CD14-positive monocyte (primary cell): ENCODE measurements at regions not wholly inside any gene's neighbourhood (a gene's known extent, or its start where the extent isn't known, plus 50 kb on each side); places are given as distances from the start of the nearest gene placed in this dataset.

ENCODE experiments used
- DNase-seq, 3 donors: peaks; one replicate each; pipeline ENCODE4 v3.0.0-alpha.2; 2011 to 2022
- H2AFZ ChIP-seq: 2 replicates; pipeline ENCODE4 v1.6.0; 2012; ENCODE audit warnings: mild to moderate bottlenecking, low read depth, low read length, inconsistent platforms; ENCODE audit not compliant: insufficient read depth, poor library complexity, severe bottlenecking
- H3K27ac ChIP-seq, 2 donors: 1 replicate in 1 of 2; 2 replicates in 1 of 2; pipeline ENCODE4 v1.5.1; 2012 to 2013; ENCODE audit warnings: low read length in 2 of 2, control low read depth in 1 of 2, inconsistent platforms in 1 of 2, low read depth in 1 of 2, mild to moderate bottlenecking in 1 of 2
- H3K27me3 ChIP-seq, 2 donors: one replicate each; pipeline versions ENCODE4 v1.6.0 to v1.6.1; 2011 to 2013; ENCODE audit warnings: low read length in 2 of 2; ENCODE audit not compliant: control insufficient read depth in 2 of 2, insufficient read depth in 2 of 2
- H3K36me3 ChIP-seq, 2 donors: replicated peaks in 1 of 2; 1 replicate in 1 of 2; 2 replicates in 1 of 2; pipeline versions ENCODE4 v1.5.1 to v1.6.1; 2012 to 2013; ENCODE audit warnings: low read length in 2 of 2, control low read depth in 1 of 2, inconsistent platforms in 1 of 2, mild to moderate bottlenecking in 1 of 2; ENCODE audit not compliant: insufficient read depth in 2 of 2, control insufficient read depth in 1 of 2
- H3K4me1 ChIP-seq, 2 donors: 1 replicate in 1 of 2; 2 replicates in 1 of 2; pipeline versions ENCODE4 v1.5.1 to v1.6.1; 2012 to 2013; ENCODE audit warnings: low read length in 2 of 2, control low read depth in 1 of 2, inconsistent platforms in 1 of 2, mild to moderate bottlenecking in 1 of 2, moderate library complexity in 1 of 2; ENCODE audit not compliant: insufficient read depth in 2 of 2, control insufficient read depth in 1 of 2
- H3K4me2 ChIP-seq: replicated peaks from 2 replicates; pipeline ENCODE3; 2012; ENCODE audit warnings: low read length, moderate library complexity, mild to moderate bottlenecking; ENCODE audit not compliant: poor library complexity, severe bottlenecking; ENCODE audit errors: extremely low read depth
- H3K4me3 ChIP-seq, 3 experiments: fragments of 200-600 bp in 1 of 3; sonication (generic) in 1 of 3; replicated peaks in 1 of 3; 1 replicate in 2 of 3; 2 replicates in 1 of 3; pipeline ENCODE4 v1.5.1; 2011 to 2013; ENCODE audit warnings: low read length in 3 of 3, mild to moderate bottlenecking in 3 of 3, control low read depth in 2 of 3, low read depth in 2 of 3, inconsistent platforms in 1 of 3, moderate library complexity in 1 of 3
- H3K79me2 ChIP-seq: 2 replicates; pipeline ENCODE4 v1.6.0; 2012; ENCODE audit warnings: mild to moderate bottlenecking, control low read depth, inconsistent platforms, low read length, moderate library complexity; ENCODE audit not compliant: insufficient read depth
- H3K9ac ChIP-seq: 2 replicates; pipeline ENCODE4 v1.6.0; 2017; ENCODE audit warnings: low read length, mild to moderate bottlenecking; ENCODE audit not compliant: insufficient read depth, poor library complexity, severe bottlenecking
- H3K9me3 ChIP-seq, 2 donors: replicated peaks in 1 of 2; 1 replicate in 1 of 2; 2 replicates in 1 of 2; pipeline versions ENCODE4 v1.5.1 to v1.6.1; 2012 to 2013; ENCODE audit warnings: low read length in 2 of 2, control low read depth in 1 of 2; ENCODE audit not compliant: control insufficient read depth in 1 of 2, insufficient read depth in 1 of 2
- H4K20me1 ChIP-seq: 2 replicates; pipeline ENCODE4 v1.6.0; 2012; ENCODE audit warnings: mild to moderate bottlenecking, low read length, control low read depth, moderate library complexity; ENCODE audit not compliant: insufficient read depth
- H3K27ac Mint-ChIP-seq, 7 donors: one replicate each; pipeline ENCODE4 v1.8.0; 2020; ENCODE audit warnings: mild to moderate bottlenecking in 7 of 7, mixed read lengths in 7 of 7, moderate library complexity in 6 of 7, inconsistent platforms in 2 of 7
- H3K27me3 Mint-ChIP-seq, 3 donors: one replicate each; pipeline ENCODE4 v1.8.0; 2021 to 2022; ENCODE audit warnings: low read depth in 3 of 3, mild to moderate bottlenecking in 3 of 3, mixed read lengths in 3 of 3, moderate library complexity in 3 of 3, inconsistent platforms in 1 of 3
- H3K36me3 Mint-ChIP-seq, 2 donors: one replicate each; pipeline ENCODE4 v1.8.0; 2020; ENCODE audit warnings: mixed read lengths in 2 of 2, inconsistent platforms in 1 of 2, mild to moderate bottlenecking in 1 of 2
- H3K4me1 Mint-ChIP-seq: one replicate; pipeline ENCODE4 v1.8.0; 2020; ENCODE audit warnings: mild to moderate bottlenecking, mixed read lengths
- H3K4me3 Mint-ChIP-seq, 2 donors: one replicate each; pipeline ENCODE4 v1.8.0; 2020; ENCODE audit warnings: mild to moderate bottlenecking in 2 of 2, mixed read lengths in 2 of 2, moderate library complexity in 1 of 2
- H3K9me3 Mint-ChIP-seq, 7 donors: one replicate each; pipeline ENCODE4 v1.8.0; 2020 to 2022; ENCODE audit warnings: mixed read lengths in 7 of 7, mild to moderate bottlenecking in 6 of 7, moderate library complexity in 6 of 7, inconsistent platforms in 2 of 7
- CTCF ChIP-seq: fragments of 200-600 bp; IDR thresholded peaks from one replicate; pipeline ENCODE4 v1.8.0; 2022; ENCODE audit warnings: antibody characterized with exemption, mild to moderate bottlenecking
- WGBS: methylation state at CpG from one replicate; pipeline ENCODE4 v1.1.5; 2013; ENCODE audit warnings: missing lambda C conversion rate; ENCODE audit not compliant: insufficient coverage; 5-methylcytosine and 5-hydroxymethylcytosine counted together
- intact Hi-C, 2 donors: fragments of 100-400 bp; cut with micrococcal nuclease; formaldehyde crosslinking; loops; one replicate each; pipeline versions ENCODE4 v1.15.0 to v1.15.1; 2023

GRCh38 chr13:106916329-106916976, 348.5 kb upstream of the ARGLU1 start:
- intact Hi-C loops, result no loop called here

GRCh38 chr13:106915146-106915545, 347.2 kb upstream of the ARGLU1 start:
- Histone ChIP-seq H3K9me3 (no peaks in the 10 kb centered on the region), H3K79me2 (no peaks in the 10 kb centered on the region), H4K20me1 (no peaks in the 10 kb centered on the region), H3K4me3 (no peak overlapping the region), H3K4me2 (no peak overlapping the region), H3K27me3 (peaks cover 0 to 13% of the 10 kb centered on the region in 2 donors), H3K9ac (no peak overlapping the region), H3K27ac (no peak overlapping the region), H2AFZ (no peak overlapping the region), H3K36me3 (no peaks in the 10 kb centered on the region), H3K4me1 (peaks cover 7 to 10% of the 10 kb centered on the region in 2 donors)
- intact Hi-C loops, result no loop called here
- TF ChIP-seq CTCF, result no peak
- Mint-ChIP-seq H3K4me3 (no peak overlapping the region), H3K36me3 (no peaks in the 10 kb centered on the region), H3K27ac (no peak overlapping the region), H3K27me3 (peaks cover 21 to 29% (median 25%) of the 10 kb centered on the region in 3 donors), H3K4me1 (peaks cover 15% of the 10 kb centered on the region), H3K9me3 (peaks cover 0 to 3% (median 0%) of the 10 kb centered on the region in 7 donors)
- 86% methylated on average over 3 of the region's 3 CpGs for WGBS
- no peak for DNase-seq

More at GRCh38 chr13:106916329-106916976, 348.5 kb upstream of the ARGLU1 start:
- no peak for DNase-seq
- Histone ChIP-seq H3K4me2 (no peak overlapping the region), H3K4me3 (no peak overlapping the region), H3K27me3 (peaks cover 0 to 13% of the 10 kb centered on the region in 2 donors), H3K27ac (no peak overlapping the region), H3K36me3 (no peaks in the 10 kb centered on the region), H3K4me1 (peaks cover 7 to 10% of the 10 kb centered on the region in 2 donors), H3K9ac (no peak overlapping the region), H3K79me2 (no peaks in the 10 kb centered on the region), H2AFZ (no peak overlapping the region), H4K20me1 (no peaks in the 10 kb centered on the region), H3K9me3 (no peaks in the 10 kb centered on the region)
- Mint-ChIP-seq H3K9me3 (peaks cover 0 to 2% (median 0%) of the 10 kb centered on the region in 7 donors), H3K27ac (no peak overlapping the region), H3K36me3 (no peaks in the 10 kb centered on the region), H3K4me3 (peak overlapping the region in 1 of 2 donors; percentile 89), H3K4me1 (peaks cover 15% of the 10 kb centered on the region), H3K27me3 (peaks cover 21 to 29% (median 25%) of the 10 kb centered on the region in 3 donors)
- TF ChIP-seq CTCF, result no peak
- WGBS, result 74% methylated on average over 5 of the region's 15 CpGs
